Hepatocyte (in vitro differentiated cells): ENCODE measurements at regions not wholly inside any gene's neighbourhood (a gene's known extent, or its start where the extent isn't known, plus 50 kb on each side); places are given as distances from the start of the nearest gene placed in this dataset.

Experiments used
- DNase-seq: peaks from one replicate; pipeline ENCODE4 v3.0.0-alpha.2; 2016; ENCODE audit warnings: low spot score
- H2AFZ ChIP-seq: fragments of 200-600 bp; sonication (generic); 2 replicates; pipeline ENCODE4 v1.6.0; 2016; ENCODE audit warnings: antibody characterized with exemption, mild to moderate bottlenecking
- H3K27ac ChIP-seq: fragments of 200-600 bp; sonication (generic); 2 replicates; pipeline ENCODE4 v1.5.1; 2016; ENCODE audit warnings: mild to moderate bottlenecking
- H3K27me3 ChIP-seq: fragments of 200-600 bp; sonication (generic); 2 replicates; pipeline ENCODE4 v1.6.1; 2016
- H3K36me3 ChIP-seq: fragments of 200-600 bp; sonication (generic); replicated peaks from 2 replicates; pipeline ENCODE4 v1.5.1; 2016; ENCODE audit warnings: low read depth; ENCODE audit not compliant: insufficient read depth
- H3K4me1 ChIP-seq: fragments of 200-600 bp; sonication (generic); 2 replicates; pipeline ENCODE4 v1.5.1; 2016; ENCODE audit warnings: mild to moderate bottlenecking, moderate library complexity; ENCODE audit not compliant: insufficient read depth
- H3K4me2 ChIP-seq: fragments of 200-600 bp; sonication (generic); 2 replicates; pipeline ENCODE4 v1.6.0; 2016
- H3K4me3 ChIP-seq: fragments of 200-600 bp; sonication (generic); 2 replicates; pipeline ENCODE4 v1.5.1; 2016; ENCODE audit warnings: mild to moderate bottlenecking
- H3K79me2 ChIP-seq: fragments of 200-600 bp; sonication (generic); 2 replicates; pipeline ENCODE4 v1.6.0; 2017; ENCODE audit warnings: mild to moderate bottlenecking
- H3K9me2 ChIP-seq: fragments of 200-600 bp; sonication (generic); replicated peaks from 2 replicates; pipeline ENCODE4 v1.6.0; 2017; ENCODE audit warnings: mild to moderate bottlenecking; ENCODE audit not compliant: insufficient read depth
- H3K9me3 ChIP-seq: fragments of 200-600 bp; sonication (generic); 2 replicates; pipeline ENCODE4 v1.5.1; 2016; ENCODE audit warnings: low read depth, mild to moderate bottlenecking
- H4K20me1 ChIP-seq: fragments of 200-600 bp; sonication (generic); 2 replicates; pipeline ENCODE4 v1.6.0; 2016; ENCODE audit warnings: mild to moderate bottlenecking; ENCODE audit not compliant: insufficient read depth, poor library complexity, severe bottlenecking
- EZH2 ChIP-seq: fragments of 200-600 bp; sonication (generic); IDR thresholded peaks from 2 replicates; pipeline ENCODE4 v1.6.1; 2016; ENCODE audit warnings: antibody characterized with exemption, mild to moderate bottlenecking, borderline replicate concordance
- EZH2phosphoT487 ChIP-seq: fragments of 200-600 bp; sonication (generic); IDR thresholded peaks from one replicate; pipeline ENCODE4 v1.6.1; 2018; ENCODE audit warnings: antibody characterized with exemption, mild to moderate bottlenecking, low read depth, moderate library complexity; ENCODE audit not compliant: unreplicated experiment, severe bottlenecking
- WGBS: methylation state at CpG from one replicate; pipeline ENCODE4 v1.1.6; 2016; ENCODE audit warnings: low lambda C conversion rate; ENCODE audit errors: missing lambda C conversion rate; 5-methylcytosine and 5-hydroxymethylcytosine counted together
- TF ChIP-seq, protein P1 (sequence below): fragments of 200-600 bp; sonication (generic); IDR thresholded peaks from 2 replicates; pipeline ENCODE4 v1.5.1; 2016; ENCODE audit warnings: antibody characterized with exemption, mild to moderate bottlenecking; ENCODE audit not compliant: poor library complexity

DNA sequence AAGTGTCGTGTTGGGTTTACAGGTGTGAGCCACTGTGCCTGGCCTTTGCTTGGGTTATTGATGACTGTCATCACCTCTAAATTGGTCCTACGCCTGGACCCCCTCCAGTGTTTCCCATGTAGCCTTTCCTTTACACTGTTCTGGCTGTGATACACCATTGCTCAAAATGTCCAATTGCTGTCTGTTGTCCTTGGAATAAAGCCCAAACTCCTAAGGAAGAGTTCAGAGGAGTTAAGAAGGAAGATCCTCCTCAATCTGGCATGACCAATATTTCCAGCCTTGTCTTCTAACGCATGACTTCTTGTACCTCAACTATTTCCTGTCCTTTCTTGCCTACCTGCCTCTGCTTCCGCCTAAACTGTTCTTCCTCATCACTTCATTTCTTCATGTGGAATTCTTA lies 113.1 kb downstream of the POLR2M start:
- no peak for DNase-seq
- Histone ChIP-seq H2AFZ (no peak overlapping the region), H3K9me2 (no peaks in the 10 kb centered on the region), H3K4me2 (no peak overlapping the region), H3K27ac (no peak overlapping the region), H3K36me3 (no peaks in the 10 kb centered on the region), H3K9me3 (no peaks in the 10 kb centered on the region), H3K4me1 (no peaks in the 10 kb centered on the region), H3K79me2 (no peaks in the 10 kb centered on the region), H4K20me1 (no peaks in the 10 kb centered on the region), H3K4me3 (no peak overlapping the region), H3K27me3 (no peaks in the 10 kb centered on the region)
- no peak for TF ChIP-seq EZH2
- 93% methylated on average over 4 of the region's 4 CpGs for WGBS

DNA sequence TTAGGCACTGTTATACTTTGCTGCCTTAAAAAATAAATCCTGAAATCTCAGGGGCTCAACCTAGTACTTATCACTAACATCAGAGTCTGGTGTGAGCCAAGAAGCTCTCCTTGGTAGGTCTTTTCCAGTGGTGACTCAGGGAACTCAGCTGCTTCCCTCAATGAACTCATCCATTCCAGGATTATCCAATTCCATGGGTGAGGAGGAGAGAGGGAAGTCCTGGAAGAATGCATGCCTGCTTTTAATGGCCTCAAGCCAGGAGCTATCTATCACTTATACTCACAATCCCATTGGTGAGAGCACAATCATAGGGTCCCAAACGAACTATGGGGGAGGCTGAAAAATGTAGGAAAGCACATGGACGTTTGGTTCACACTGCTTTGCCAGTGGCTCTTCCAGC lies 113.6 kb downstream of the POLR2M start:
- DNase-seq: no peak
- Histone ChIP-seq H3K4me3 (no peak overlapping the region), H3K36me3 (no peaks in the 10 kb centered on the region), H3K9me3 (no peaks in the 10 kb centered on the region), H3K4me2 (no peak overlapping the region), H3K4me1 (no peaks in the 10 kb centered on the region), H3K9me2 (no peaks in the 10 kb centered on the region), H3K27ac (no peak overlapping the region), H4K20me1 (no peaks in the 10 kb centered on the region), H2AFZ (no peak overlapping the region), H3K79me2 (no peaks in the 10 kb centered on the region), H3K27me3 (no peaks in the 10 kb centered on the region)
- 59% methylated on average over 2 of the region's 2 CpGs for WGBS
- no peak for TF ChIP-seq EZH2phosphoT487
- TF ChIP-seq, protein P1, sequence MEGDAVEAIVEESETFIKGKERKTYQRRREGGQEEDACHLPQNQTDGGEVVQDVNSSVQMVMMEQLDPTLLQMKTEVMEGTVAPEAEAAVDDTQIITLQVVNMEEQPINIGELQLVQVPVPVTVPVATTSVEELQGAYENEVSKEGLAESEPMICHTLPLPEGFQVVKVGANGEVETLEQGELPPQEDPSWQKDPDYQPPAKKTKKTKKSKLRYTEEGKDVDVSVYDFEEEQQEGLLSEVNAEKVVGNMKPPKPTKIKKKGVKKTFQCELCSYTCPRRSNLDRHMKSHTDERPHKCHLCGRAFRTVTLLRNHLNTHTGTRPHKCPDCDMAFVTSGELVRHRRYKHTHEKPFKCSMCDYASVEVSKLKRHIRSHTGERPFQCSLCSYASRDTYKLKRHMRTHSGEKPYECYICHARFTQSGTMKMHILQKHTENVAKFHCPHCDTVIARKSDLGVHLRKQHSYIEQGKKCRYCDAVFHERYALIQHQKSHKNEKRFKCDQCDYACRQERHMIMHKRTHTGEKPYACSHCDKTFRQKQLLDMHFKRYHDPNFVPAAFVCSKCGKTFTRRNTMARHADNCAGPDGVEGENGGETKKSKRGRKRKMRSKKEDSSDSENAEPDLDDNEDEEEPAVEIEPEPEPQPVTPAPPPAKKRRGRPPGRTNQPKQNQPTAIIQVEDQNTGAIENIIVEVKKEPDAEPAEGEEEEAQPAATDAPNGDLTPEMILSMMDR: no peak
- TF ChIP-seq EZH2: no peak

DNA sequence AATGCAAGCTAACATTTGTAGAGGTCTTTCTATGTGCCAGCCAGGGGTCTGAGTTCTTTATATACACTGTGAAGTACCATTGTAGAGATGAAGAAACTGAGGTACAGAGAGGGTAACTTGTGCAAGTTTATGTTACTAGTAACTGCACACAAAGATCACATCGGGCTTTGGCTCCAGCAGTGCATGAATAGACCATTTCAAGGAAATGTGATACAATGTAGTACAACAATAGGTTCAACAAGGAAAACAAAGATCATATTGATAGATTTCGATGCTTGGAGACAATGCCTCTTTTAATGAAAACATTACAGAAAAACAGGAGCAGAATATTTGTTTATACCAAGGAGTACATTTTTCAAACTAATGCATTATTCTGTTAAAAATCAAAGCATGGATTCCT lies 115.3 kb downstream of the POLR2M start:
- no peaks in the 10 kb centered on the region for H3K9me2 ChIP-seq
- H3K27ac ChIP-seq: no peak overlapping the region
- no peak overlapping the region for H3K4me3 ChIP-seq
- no peaks in the 10 kb centered on the region for H3K27me3 ChIP-seq
- H3K9me3 ChIP-seq: no peaks in the 10 kb centered on the region
- H3K4me2 ChIP-seq: no peak overlapping the region
- WGBS: 93% methylated on average over 2 of the region's 2 CpGs
- no peaks in the 10 kb centered on the region for H4K20me1 ChIP-seq
- TF ChIP-seq, protein P1: no peak
- TF ChIP-seq EZH2 (no peak), EZH2phosphoT487 (no peak)
- H2AFZ ChIP-seq: no peak overlapping the region
- no peaks in the 10 kb centered on the region for H3K79me2 ChIP-seq
- no peaks in the 10 kb centered on the region for H3K36me3 ChIP-seq
- no peaks in the 10 kb centered on the region for H3K4me1 ChIP-seq
- no peak for DNase-seq

DNA sequence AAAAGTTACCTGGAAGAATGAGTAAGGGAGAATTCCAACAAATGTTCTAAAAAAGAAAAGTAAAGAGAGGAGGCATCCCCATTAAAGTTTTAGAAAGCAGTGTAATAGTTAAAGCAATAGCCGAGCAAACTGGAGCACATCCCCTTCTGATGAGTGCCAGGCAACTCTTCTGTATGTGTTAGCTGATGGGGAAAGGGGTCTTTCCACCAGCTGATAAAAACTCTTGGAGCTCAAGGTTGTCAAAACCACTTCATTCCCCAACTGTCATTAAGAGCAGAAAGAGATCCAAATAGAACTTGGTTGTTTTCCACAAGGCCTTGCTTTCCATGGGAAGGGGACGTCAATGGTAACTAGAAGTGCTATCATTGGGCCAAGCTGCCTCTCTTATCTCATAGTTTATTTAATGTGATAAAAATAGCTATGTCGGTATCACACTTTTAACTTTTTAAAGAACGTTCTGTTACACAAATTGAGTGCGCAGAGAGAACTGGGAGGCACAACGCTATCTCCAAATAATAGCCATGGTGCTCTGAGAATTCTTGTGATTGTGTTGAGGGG lies 116.9 kb downstream of the POLR2M start:
- Histone ChIP-seq H3K9me2 (no peaks in the 10 kb centered on the region), H3K27ac (no peak overlapping the region), H3K79me2 (no peaks in the 10 kb centered on the region), H3K4me1 (no peaks in the 10 kb centered on the region), H3K27me3 (no peaks in the 10 kb centered on the region), H3K4me2 (no peak overlapping the region), H3K4me3 (no peak overlapping the region), H3K9me3 (no peaks in the 10 kb centered on the region), H3K36me3 (no peaks in the 10 kb centered on the region), H2AFZ (no peak overlapping the region), H4K20me1 (no peaks in the 10 kb centered on the region)
- 74% methylated on average over 6 of the region's 6 CpGs for WGBS
- no peak for DNase-seq
- TF ChIP-seq EZH2phosphoT487 (no peak), EZH2 (no peak)
- TF ChIP-seq, protein P1: no peak
